ENCODE measurements at regions not wholly inside any gene's neighbourhood (a gene's known extent, or its start where the extent isn't known, plus 50 kb on each side); places are given as distances from the start of the nearest gene placed in this dataset.

GRCh38 chr6:141906569-141907080 lies 226.1 kb upstream of the GJE1 start:
- H3K4me1 ChIP-seq (replicated peaks in 1 of 2; ENCODE audit: control insufficient read depth in 2 of 2, insufficient read depth in 2 of 2, low read length in 2 of 2): no peaks in the 10 kb centered on the region
- DNase-seq (ENCODE audit: extremely low read depth in 1 of 4, low spot score in 3 of 4) (no peak), FAIRE-seq (no peak), ATAC-seq (no peak)
- in situ Hi-C loops (cut with MboI): no loop called here
- intact Hi-C loops (cut with micrococcal nuclease): no loop called here
- POLR2A ChIA-PET: no interaction called here
- no peak overlapping the region for H3K4me3 ChIP-seq
- CTCF ChIA-PET (ENCODE audit: low intra/inter-chr PET ratio): no interaction called here
- H3K27ac ChIP-seq (ENCODE audit: extremely low read depth, low read depth, low read length): no peak overlapping the region
- BruUV-seq (replicated peaks): no TSS peak
- H4K20me1 ChIP-seq (replicated peaks; ENCODE audit: control insufficient read depth, insufficient read depth, low read length): no peaks in the 10 kb centered on the region
- H3K27me3 ChIP-seq (ENCODE audit: control insufficient read depth in 2 of 2, insufficient read depth in 2 of 2, low read length in 2 of 2): no peaks in the 10 kb centered on the region
- no peaks in the 10 kb centered on the region for H3K79me2 ChIP-seq (ENCODE audit: control insufficient read depth, insufficient read depth, low read length)
- no peak overlapping the region for H3K9ac ChIP-seq (ENCODE audit: insufficient read depth in 1 of 2, low read depth in 2 of 2, low read length in 2 of 2)
- H3K9me1 ChIP-seq (ENCODE audit: control insufficient read depth, insufficient read depth, low read length): no peaks in the 10 kb centered on the region
- no peak overlapping the region for H3K4me2 ChIP-seq (ENCODE audit: insufficient read depth, low read length)
- no peaks in the 10 kb centered on the region for H3K36me3 ChIP-seq (ENCODE audit: control insufficient read depth, insufficient read depth, low read length)
- no peak overlapping the region for H2AFZ ChIP-seq (ENCODE audit: low read depth, low read length)
- H3K9me3 ChIP-seq (replicated peaks; ENCODE audit: control insufficient read depth, insufficient read depth, low read depth, low read length): no peaks in the 10 kb centered on the region
- TF ChIP-seq DMBX1 (CRISPR knock-in tag; IDR thresholded peaks at IDR 0.05; ENCODE audit: borderline replicate concordance) (no peak), CEBPB (tag; IDR thresholded peaks at IDR 0.05) (no peak), FOXK2 (conservative IDR thresholded peaks at IDR 0.05 in 1 of 2, IDR thresholded peaks at IDR 0.05 in 1 of 2; ENCODE audit: low read depth in 2 of 2) (no peak), NFIX (CRISPR knock-in tag; IDR thresholded peaks at IDR 0.05; ENCODE audit: low read depth) (no peak), FOXM1 (IDR thresholded peaks at IDR 0.05; ENCODE audit: low read depth) (no peak), FOXM1 (CRISPR knock-in tag; IDR thresholded peaks at IDR 0.05; ENCODE audit: low read depth) (no peak), OTX1 (CRISPR knock-in tag; IDR thresholded peaks at IDR 0.05) (no peak), HMBOX1 (IDR thresholded peaks at IDR 0.05) (no peak), THRA (IDR thresholded peaks at IDR 0.05) (no peak), E2F3 (CRISPR knock-in tag; IDR thresholded peaks at IDR 0.05) (no peak), TGIF2 (CRISPR knock-in tag; IDR thresholded peaks at IDR 0.05) (no peak), RUNX1 (IDR thresholded peaks at IDR 0.05; ENCODE audit: low read depth) (no peak), ZKSCAN8 (CRISPR knock-in tag; IDR thresholded peaks at IDR 0.05) (no peak), ZNF655 (CRISPR knock-in tag; IDR thresholded peaks at IDR 0.05) (no peak), ZNF695 (CRISPR knock-in tag; IDR thresholded peaks at IDR 0.05) (no peak)
- TF ChIP-seq, protein P1, sequence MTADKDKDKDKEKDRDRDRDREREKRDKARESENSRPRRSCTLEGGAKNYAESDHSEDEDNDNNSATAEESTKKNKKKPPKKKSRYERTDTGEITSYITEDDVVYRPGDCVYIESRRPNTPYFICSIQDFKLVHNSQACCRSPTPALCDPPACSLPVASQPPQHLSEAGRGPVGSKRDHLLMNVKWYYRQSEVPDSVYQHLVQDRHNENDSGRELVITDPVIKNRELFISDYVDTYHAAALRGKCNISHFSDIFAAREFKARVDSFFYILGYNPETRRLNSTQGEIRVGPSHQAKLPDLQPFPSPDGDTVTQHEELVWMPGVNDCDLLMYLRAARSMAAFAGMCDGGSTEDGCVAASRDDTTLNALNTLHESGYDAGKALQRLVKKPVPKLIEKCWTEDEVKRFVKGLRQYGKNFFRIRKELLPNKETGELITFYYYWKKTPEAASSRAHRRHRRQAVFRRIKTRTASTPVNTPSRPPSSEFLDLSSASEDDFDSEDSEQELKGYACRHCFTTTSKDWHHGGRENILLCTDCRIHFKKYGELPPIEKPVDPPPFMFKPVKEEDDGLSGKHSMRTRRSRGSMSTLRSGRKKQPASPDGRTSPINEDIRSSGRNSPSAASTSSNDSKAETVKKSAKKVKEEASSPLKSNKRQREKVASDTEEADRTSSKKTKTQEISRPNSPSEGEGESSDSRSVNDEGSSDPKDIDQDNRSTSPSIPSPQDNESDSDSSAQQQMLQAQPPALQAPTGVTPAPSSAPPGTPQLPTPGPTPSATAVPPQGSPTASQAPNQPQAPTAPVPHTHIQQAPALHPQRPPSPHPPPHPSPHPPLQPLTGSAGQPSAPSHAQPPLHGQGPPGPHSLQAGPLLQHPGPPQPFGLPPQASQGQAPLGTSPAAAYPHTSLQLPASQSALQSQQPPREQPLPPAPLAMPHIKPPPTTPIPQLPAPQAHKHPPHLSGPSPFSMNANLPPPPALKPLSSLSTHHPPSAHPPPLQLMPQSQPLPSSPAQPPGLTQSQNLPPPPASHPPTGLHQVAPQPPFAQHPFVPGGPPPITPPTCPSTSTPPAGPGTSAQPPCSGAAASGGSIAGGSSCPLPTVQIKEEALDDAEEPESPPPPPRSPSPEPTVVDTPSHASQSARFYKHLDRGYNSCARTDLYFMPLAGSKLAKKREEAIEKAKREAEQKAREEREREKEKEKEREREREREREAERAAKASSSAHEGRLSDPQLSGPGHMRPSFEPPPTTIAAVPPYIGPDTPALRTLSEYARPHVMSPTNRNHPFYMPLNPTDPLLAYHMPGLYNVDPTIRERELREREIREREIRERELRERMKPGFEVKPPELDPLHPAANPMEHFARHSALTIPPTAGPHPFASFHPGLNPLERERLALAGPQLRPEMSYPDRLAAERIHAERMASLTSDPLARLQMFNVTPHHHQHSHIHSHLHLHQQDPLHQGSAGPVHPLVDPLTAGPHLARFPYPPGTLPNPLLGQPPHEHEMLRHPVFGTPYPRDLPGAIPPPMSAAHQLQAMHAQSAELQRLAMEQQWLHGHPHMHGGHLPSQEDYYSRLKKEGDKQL (CRISPR knock-in tag; IDR thresholded peaks at IDR 0.05; ENCODE audit: borderline replicate concordance): no peak

Data from K562 (cell line).